ENCODE measurements at regions not wholly inside any gene's neighbourhood (a gene's known extent, or its start where the extent isn't known, plus 50 kb on each side); places are given as distances from the start of the nearest gene placed in this dataset.
A peak's percentile ranks its signal among the peaks of the same experiment; 100 is the strongest.
"Not testable (repeated sequence)": the region's sequence is repeated elsewhere in the genome, so short reads cannot be mapped to it uniquely, and the experiment has no call there.

GRCh38 chr14:83162361-83162929 is 1628.8 kb upstream of the SEL1L start:
- DNase-seq (ENCODE audit: low read depth) = no peak

DNA sequence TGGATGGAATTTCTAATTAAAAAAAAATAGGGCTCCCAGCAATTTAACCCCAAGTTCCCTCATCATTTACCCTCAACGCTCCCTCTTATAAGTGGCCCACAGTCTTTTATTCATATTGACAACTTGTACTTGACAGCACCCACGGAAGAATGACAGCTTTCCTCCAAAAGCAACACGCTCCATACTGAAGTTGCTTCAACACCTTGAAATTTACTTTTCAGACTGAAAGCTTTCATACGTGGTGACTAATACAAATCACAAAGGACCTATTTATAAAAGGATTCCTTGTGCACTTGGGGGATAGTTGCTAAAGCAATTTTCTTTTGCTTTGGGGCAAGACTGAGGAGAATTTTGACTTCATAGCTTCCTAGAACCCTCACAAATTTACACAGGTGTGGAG is 1629.4 kb upstream of the SEL1L start:
- DNase-seq (ENCODE audit: low read depth) = no peak

DNA sequence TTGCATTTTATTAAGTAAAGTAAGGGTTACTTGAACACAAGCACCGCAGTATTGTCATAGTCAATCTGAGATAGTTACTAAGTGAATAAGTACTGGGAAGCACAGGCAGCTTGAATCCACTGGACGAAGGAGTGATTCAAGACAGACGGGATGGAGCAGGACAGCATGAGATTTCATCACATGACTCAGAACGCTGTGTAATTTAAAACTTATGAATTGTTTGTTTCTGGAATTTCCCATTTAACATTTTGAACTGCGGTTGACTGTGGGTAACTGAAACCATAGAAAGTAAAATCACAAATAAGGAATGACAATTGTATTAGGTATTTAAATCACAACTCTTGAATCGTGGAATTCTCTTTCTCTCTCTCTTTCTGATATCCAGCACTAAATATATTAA is 1630.4 kb upstream of the SEL1L start:
- DNase-seq (ENCODE audit: low read depth) = peak; percentile 80

GRCh38 chr14:83164591-83164990 is 1630.9 kb upstream of the SEL1L start:
- DNase-seq (ENCODE audit: low read depth) = peak; percentile 14

DNA sequence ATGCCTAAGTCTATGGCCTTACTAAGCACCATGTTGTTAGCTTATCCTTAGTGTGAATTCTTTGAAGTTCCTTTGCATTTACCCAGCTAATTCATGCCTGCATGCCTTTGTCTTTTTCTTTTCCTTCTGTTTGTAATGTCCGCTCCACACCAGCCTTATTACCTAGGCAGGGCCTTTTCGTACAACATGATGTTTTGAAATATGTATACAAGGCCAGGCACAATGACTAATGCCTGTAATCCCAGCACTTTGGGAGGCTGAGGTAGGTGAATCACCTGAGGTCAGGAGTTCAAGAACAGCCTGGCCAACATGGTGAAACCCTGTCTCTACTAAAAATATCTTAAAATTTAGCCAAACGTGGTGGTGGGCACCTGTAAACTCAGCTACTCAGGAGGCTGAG is 1636.5 kb upstream of the SEL1L start:
- DNase-seq (ENCODE audit: low read depth) = no peak

DNA sequence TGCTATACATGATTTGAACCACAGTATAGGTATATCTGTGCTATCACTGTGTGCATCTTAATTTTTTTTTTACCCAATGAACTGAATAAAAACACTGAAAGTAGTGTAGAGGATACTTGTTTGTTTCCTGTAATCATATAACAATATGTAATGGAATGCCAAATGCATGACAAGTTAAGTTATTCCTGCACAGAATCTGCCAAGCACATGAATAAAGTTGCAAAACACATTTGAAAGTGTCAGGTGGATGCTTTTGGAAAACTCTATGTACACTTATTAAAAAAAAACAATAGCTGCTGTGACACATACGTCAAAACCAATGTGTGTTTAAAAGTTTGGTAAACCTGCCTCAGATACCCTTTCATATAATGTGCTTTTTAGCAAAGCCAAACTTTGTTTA is 1638.1 kb upstream of the SEL1L start:
- no peak for DNase-seq (ENCODE audit: low read depth)

GRCh38 chr14:83172363-83172762 is 1638.7 kb upstream of the SEL1L start:
- peak; percentile 57 for DNase-seq (ENCODE audit: low read depth)

DNA sequence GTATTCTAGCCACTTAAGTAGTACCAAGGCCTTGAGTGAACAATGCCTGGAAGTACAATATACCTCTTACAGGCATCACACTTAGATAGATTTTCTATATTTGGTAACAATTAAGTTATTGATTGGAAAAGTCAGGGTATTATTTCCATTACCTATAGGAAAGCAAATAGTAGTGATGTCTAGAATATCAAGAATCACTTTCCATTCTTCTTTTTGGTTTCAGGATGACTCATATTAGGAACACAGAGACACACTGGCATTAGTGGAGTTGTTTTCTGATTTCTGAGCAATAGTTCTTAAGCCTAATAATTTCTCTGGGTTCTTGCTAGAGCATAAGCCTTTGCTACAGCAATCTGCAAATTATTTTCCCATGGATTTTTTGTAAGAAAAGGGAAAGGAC is 1640.0 kb upstream of the SEL1L start:
- DNase-seq (ENCODE audit: low read depth) = no peak

DNA sequence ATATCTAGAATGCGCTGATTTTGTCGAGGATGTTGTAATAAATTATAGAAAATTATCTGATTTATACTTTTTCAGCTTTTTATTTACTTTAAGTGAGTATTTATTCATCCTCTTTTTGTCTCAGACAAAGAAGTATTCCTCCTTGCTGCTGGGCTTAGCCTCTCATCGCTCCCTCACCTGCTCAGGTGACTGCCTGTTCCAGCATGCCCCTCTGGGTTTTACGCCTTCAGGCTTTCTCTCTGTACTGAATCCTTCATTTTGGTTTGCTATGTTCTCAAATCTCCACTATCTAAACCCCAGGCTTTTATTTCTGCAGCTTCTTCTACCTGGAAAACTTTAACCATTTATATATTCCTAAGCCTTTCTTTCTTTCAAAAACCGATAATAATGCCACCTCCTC is 1650.9 kb upstream of the SEL1L start:
- no peak for DNase-seq (ENCODE audit: low read depth)

DNA sequence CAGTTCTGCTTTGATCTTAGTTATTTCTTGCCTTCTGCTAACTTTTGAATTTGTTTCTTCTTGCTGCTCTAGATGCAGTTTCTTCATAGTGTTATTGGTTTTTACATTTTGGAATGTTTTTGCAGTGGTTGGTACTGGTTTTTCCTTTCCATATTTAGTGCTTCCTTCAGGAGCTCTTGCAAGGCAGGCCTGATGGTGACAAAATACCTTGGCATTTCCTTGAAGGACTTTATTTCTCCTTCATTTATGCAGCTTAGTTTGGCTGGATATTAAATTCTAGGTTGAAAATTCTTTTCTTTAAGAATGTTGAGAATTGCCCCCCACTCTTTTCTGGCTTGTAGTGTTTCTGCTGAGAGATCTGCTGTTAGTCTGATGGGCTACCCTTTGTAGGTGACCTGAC is 1654.7 kb upstream of the SEL1L start:
- DNase-seq (ENCODE audit: low read depth) = not testable (repeated sequence)

- DNase-seq (ENCODE audit: low read depth) = no peak
Measured at GRCh38 chr14:83196236-83196635, 1662.6 kb upstream of the SEL1L start.

GRCh38 chr14:83197271-83197670 is 1663.6 kb upstream of the SEL1L start:
- DNase-seq (ENCODE audit: low read depth) = no peak

DNA sequence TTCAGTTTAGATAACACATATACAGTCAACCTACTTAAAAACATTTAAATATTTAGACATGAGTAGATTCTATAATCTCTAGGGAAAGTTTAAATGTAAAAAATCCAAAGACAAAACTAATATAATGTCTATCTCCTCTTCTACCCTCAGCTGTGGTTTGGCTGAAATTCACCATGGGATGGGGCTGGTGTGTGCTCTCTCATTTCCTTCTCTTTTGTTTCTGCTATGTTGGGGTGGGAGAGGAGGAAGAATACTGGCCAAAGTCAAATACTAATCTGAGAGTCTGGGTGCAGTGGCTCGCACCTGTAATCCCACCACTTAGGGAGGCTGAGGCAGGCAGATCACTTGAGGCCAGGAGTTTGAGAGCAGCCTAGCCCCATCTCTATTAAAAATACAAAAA is 1673.9 kb upstream of the SEL1L start:
- DNase-seq (ENCODE audit: low read depth) = no peak

DNA sequence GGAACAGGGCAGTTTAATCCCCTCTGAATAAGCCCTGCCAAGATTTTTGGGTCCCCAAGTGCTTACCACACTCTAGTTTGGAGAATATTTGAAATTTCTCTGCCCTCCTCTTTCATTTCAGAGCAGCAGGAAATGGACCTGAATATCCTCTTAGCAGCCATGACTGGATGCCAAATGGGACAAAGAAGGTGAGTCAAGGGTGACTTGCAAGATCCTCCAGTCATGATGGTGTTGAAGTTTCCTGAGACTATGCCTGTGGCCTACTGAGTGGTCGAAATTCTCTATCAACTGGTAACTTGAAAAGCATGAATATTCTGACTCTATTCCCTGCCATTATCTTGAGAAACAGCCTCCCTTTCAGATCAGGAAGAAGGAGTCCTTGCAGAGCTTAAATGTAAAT is 1674.7 kb upstream of the SEL1L start:
- no peak for DNase-seq (ENCODE audit: low read depth)

GRCh38 chr14:83217492-83217891 is 1683.8 kb upstream of the SEL1L start:
- peak; percentile 81 for DNase-seq (ENCODE audit: low read depth)

DNA sequence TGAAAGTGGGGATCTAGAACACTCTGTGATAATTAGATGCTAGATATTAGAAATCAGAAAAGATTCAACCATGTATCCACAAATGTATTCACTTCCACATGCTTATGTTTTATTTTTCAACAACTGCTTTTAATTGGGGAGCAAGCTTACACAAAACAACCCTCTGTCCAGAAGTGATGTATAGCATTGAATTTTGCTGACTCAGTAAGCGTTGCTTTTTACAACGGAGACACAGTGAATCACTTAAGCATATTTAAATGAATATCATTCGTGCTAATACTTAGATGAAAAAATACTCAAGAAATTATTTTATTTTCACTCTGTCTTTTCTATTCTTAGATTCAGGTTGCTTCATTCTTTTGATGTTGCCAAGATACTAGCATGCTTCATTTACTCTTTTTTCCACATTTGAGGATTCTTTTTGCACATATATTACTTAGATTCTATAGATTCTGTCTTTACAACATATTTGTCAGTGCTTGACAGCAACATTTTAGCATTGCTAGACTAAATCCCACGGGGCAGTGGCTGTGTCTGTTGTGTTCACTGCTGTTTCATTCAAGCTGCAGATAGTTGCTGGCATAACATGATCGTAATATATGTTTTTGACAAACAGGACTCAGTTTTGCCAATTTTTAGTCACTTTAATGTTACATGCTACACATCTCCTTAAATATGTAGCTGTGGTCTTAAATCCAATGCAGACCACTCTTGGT is 1714.4 kb upstream of the SEL1L start:
- DNase-seq (ENCODE audit: low read depth) = no peak

- DNase-seq (ENCODE audit: low read depth) = no peak
Measured at GRCh38 chr14:83251402-83251801, 1717.7 kb upstream of the SEL1L start.

DNA sequence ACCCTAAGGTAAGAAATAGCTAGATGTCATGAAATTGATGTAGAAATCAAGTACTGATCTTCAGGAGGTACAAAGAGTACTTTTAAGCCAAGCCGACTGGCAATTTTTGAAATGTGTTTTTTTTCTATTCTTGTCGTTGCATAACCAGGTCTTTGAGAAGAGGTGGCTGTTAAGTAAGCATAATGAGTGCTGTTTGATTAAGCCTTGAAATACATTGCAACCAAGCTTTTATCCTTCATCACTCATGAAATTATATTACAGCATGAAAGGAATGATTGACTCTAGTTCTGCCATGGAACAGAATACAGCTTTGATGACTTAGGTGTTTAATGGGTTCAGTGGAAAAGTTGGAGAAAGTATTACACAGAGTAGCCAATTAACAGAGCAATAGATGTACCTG is 1720.2 kb upstream of the SEL1L start:
- DNase-seq (ENCODE audit: low read depth) = no peak

DNA sequence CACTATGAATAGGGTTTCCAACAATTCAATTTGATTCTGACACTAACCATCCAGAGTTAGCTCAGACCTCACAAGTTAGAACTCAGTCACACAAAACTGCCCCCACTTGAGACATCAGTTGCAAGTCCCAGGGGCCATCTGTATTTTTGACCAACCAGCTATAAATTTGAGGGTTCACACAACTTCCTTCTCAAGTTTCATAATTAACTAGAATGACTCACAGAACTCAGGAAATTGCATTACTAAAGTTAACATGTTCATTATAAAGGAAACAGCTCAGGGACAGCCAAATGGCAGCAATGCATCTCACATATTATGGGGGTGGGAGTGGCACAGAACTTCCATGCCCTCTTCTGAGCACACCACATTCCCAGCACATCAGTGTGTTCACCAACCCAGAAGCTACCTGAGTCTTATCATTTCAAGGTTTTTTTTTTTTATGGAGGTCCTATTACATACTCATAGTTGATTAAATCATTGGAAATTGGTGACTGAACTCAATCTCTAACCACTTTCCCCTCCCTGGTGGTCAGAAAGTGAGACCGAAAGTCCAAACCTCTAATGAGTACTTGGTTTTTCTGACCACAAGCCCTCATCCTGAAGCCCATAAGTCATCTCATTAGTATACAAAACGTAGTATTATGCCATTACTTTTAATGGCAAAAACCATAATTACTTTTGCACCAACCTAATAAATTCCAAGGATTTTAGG is 1721.5 kb upstream of the SEL1L start:
- DNase-seq (ENCODE audit: low read depth) = peak; percentile 3

- no peak for DNase-seq (ENCODE audit: low read depth)
Measured at GRCh38 chr14:83255727-83256090, 1722.1 kb upstream of the SEL1L start.

DNA sequence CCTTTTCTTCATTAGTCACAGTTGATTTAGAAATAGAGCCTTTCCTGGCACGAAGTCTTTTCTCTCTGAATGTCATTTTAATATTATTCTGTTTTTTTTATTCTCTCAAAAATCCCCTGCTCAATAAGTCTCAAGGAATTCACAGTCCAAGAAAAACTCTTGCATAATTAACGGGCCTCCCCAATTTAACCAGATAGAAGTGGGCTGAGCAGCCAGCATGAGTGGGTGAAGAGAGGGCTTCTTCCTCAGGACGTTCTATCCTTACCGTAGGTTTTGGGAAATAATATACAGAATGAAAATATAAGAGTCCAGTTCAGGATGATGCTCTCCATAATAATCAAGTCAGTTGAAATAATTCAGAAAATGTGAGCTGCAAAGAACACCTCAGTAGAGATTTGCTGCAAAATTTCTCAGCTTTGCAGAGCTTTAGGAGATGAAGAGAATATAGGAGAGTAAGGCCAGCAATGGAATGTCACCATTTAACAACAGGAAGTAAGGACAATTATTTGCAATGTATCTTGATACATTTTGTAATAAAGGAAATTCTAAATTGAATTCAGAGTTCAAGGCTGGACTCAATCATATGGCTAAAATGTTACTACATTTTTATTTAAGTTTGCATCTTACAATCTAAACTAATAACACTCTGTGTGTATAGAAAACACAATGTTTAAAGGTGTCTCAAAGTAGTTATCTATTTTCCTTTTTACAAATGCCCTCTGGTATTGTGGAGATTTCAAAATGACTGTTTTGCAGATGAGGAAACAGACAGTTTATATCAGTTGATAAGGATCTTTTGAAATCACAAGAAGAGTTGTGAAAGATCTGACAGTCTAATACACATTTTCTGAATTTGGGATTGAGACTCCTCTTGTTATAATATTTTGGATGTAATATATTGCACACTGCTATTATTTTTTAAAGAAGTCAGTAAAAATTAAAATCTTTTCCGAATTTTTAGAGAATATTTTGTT is 1724.1 kb upstream of the SEL1L start:
- no peak for DNase-seq (ENCODE audit: low read depth)

DNA sequence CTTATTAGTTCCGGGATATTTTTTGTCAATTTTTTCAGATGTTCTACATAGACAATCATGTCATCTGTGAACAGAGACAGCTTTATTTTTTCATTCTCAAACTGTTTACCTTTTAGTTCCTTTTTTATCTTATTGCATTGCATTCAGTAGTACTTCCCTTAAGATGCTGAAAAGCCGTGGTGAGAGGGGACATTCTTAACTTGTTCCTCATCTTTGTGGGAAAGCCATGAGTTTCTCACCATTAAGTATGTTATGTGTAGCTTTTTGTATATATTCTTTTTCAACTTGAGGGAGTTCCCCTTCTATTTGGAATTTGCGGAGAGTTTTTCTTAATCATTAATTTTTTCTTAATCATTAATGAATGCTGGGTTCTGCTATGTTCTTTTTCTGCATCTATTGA is 1727.1 kb upstream of the SEL1L start:
- DNase-seq (ENCODE audit: low read depth) = no peak

Measured in myocyte (in vitro differentiated cells).